ENCODE measurements at regions not wholly inside any gene's neighbourhood (a gene's known extent, or its start where the extent isn't known, plus 50 kb on each side); places are given as distances from the start of the nearest gene placed in this dataset.

GRCh38 chr7:32167815-32168214 is 97.6 kb upstream of the PDE1C start:
- Histone ChIP-seq H3K79me2 (ENCODE audit: insufficient read depth, low read length) (no peaks in the 10 kb centered on the region), H3K4me3 (ENCODE audit: low read length, poor library complexity, severe bottlenecking) (no peak overlapping the region), H3K9me2 (replicated peaks; ENCODE audit: low read depth, low read length) (no peaks in the 10 kb centered on the region), H4K20me1 (ENCODE audit: insufficient read depth, low read length, poor library complexity, severe bottlenecking) (no peaks in the 10 kb centered on the region), H3K4me1 (ENCODE audit: insufficient read depth, low read length, poor library complexity, severe bottlenecking) (no peaks in the 10 kb centered on the region), H3K27me3 (ENCODE audit: insufficient read depth, low read length, poor library complexity, severe bottlenecking) (no peaks in the 10 kb centered on the region), H3K9me3 (ENCODE audit: insufficient read depth, low read depth, low read length) (no peaks in the 10 kb centered on the region; the same call in 1 of the 2 replicates), H3K4me2 (ENCODE audit: low read depth, low read length, poor library complexity, severe bottlenecking) (no peak overlapping the region), H2AFZ (ENCODE audit: low read length) (no peak overlapping the region), H3F3A (ENCODE audit: low read depth) (no peaks in the 10 kb centered on the region), H3K9ac (ENCODE audit: low read depth, low read length, poor library complexity, severe bottlenecking) (no peak overlapping the region), H3K36me3 (ENCODE audit: insufficient read depth, low read length) (no peaks in the 10 kb centered on the region)
- TF ChIP-seq EZH2phosphoT487 (IDR thresholded peaks at IDR 0.05; ENCODE audit: borderline replicate concordance), result no peak
- no peak for TF ChIP-seq CTCF (conservative IDR thresholded peaks at IDR 0.05; ENCODE audit: low read length)

GRCh38 chr7:32167256-32167655 is 97.0 kb upstream of the PDE1C start:
- Histone ChIP-seq H3K9ac (ENCODE audit: low read depth, low read length, poor library complexity, severe bottlenecking) (no peak overlapping the region), H3F3A (ENCODE audit: low read depth) (no peaks in the 10 kb centered on the region), H3K27me3 (ENCODE audit: insufficient read depth, low read length, poor library complexity, severe bottlenecking) (no peaks in the 10 kb centered on the region), H3K36me3 (ENCODE audit: insufficient read depth, low read length) (no peaks in the 10 kb centered on the region), H3K9me3 (ENCODE audit: insufficient read depth, low read depth, low read length) (no peaks in the 10 kb centered on the region; the same call in 1 of the 2 replicates), H2AFZ (ENCODE audit: low read length) (no peak overlapping the region), H3K4me1 (ENCODE audit: insufficient read depth, low read length, poor library complexity, severe bottlenecking) (no peaks in the 10 kb centered on the region), H4K20me1 (ENCODE audit: insufficient read depth, low read length, poor library complexity, severe bottlenecking) (no peaks in the 10 kb centered on the region), H3K4me3 (ENCODE audit: low read length, poor library complexity, severe bottlenecking) (no peak overlapping the region), H3K4me2 (ENCODE audit: low read depth, low read length, poor library complexity, severe bottlenecking) (no peak overlapping the region), H3K79me2 (ENCODE audit: insufficient read depth, low read length) (no peaks in the 10 kb centered on the region), H3K9me2 (replicated peaks; ENCODE audit: low read depth, low read length) (no peaks in the 10 kb centered on the region)
- no peak for TF ChIP-seq EZH2phosphoT487 (IDR thresholded peaks at IDR 0.05; ENCODE audit: borderline replicate concordance)
- no peak for TF ChIP-seq CTCF (conservative IDR thresholded peaks at IDR 0.05; ENCODE audit: low read length)

- no peaks in the 10 kb centered on the region for H3K36me3 ChIP-seq (ENCODE audit: insufficient read depth, low read length)
- no peaks in the 10 kb centered on the region for H3F3A ChIP-seq (ENCODE audit: low read depth)
- no peak overlapping the region for H3K4me3 ChIP-seq (ENCODE audit: low read length, poor library complexity, severe bottlenecking)
- no peaks in the 10 kb centered on the region for H3K27me3 ChIP-seq (ENCODE audit: insufficient read depth, low read length, poor library complexity, severe bottlenecking)
- no peak for TF ChIP-seq CTCF (conservative IDR thresholded peaks at IDR 0.05; ENCODE audit: low read length)
- TF ChIP-seq EZH2phosphoT487 (IDR thresholded peaks at IDR 0.05; ENCODE audit: borderline replicate concordance), result no peak
- no peaks in the 10 kb centered on the region for H4K20me1 ChIP-seq (ENCODE audit: insufficient read depth, low read length, poor library complexity, severe bottlenecking)
- no peaks in the 10 kb centered on the region for H3K4me1 ChIP-seq (ENCODE audit: insufficient read depth, low read length, poor library complexity, severe bottlenecking)
- H3K9me2 ChIP-seq (replicated peaks; ENCODE audit: low read depth, low read length), result no peaks in the 10 kb centered on the region
- no peak overlapping the region for H3K9ac ChIP-seq (ENCODE audit: low read depth, low read length, poor library complexity, severe bottlenecking)
- no peak overlapping the region for H2AFZ ChIP-seq (ENCODE audit: low read length)
- H3K9me3 ChIP-seq (ENCODE audit: insufficient read depth, low read depth, low read length), result no peaks in the 10 kb centered on the region; the same call in 1 of the 2 replicates
- H3K79me2 ChIP-seq (ENCODE audit: insufficient read depth, low read length), result no peaks in the 10 kb centered on the region
- H3K4me2 ChIP-seq (ENCODE audit: low read depth, low read length, poor library complexity, severe bottlenecking), result no peak overlapping the region
These were observed 94.3 kb upstream of the PDE1C start for GRCh38 chr7:32164341-32164996.

Measured in Loucy (cell line).